Liver (tissue), 3 donors: ENCODE measurements at regions not wholly inside any gene's neighbourhood (a gene's known extent, or its start where the extent isn't known, plus 50 kb on each side); places are given as distances from the start of the nearest gene placed in this dataset.
"Not testable (repeated sequence)": the region's sequence is repeated elsewhere in the genome, so short reads cannot be mapped to it uniquely, and the experiment has no call there.

Experiments used
- ATF3 ChIP-seq: IDR thresholded peaks from 2 replicates; pipeline ENCODE4 v1.6.1; 2016; ENCODE audit warnings: antibody characterized with exemption
- EGR1 ChIP-seq, 2 donors: IDR thresholded peaks; 2 replicates each; pipeline ENCODE4 v1.6.1; 2016 to 2018; ENCODE audit warnings: antibody characterized with exemption in 2 of 2, low read depth in 2 of 2
- FOXA1 ChIP-seq: IDR thresholded peaks from 2 replicates; pipeline ENCODE4 v1.6.1; 2016; ENCODE audit warnings: antibody characterized with exemption
- GABPA ChIP-seq, 2 donors: IDR thresholded peaks in 1 of 2; conservative IDR thresholded peaks in 1 of 2; 2 replicates each; pipeline ENCODE4 v1.6.1; 2016; ENCODE audit warnings: antibody characterized with exemption in 2 of 2, mild to moderate bottlenecking in 1 of 2, moderate library complexity in 1 of 2
- JUND ChIP-seq, 2 donors: IDR thresholded peaks; 2 replicates each; pipeline ENCODE4 v1.6.1; 2016; ENCODE audit warnings: antibody characterized with exemption in 2 of 2
- RAD21 ChIP-seq, 2 donors: IDR thresholded peaks; 2 replicates each; pipeline ENCODE4 v1.6.1; 2016; ENCODE audit warnings: antibody characterized with exemption in 2 of 2, mild to moderate bottlenecking in 2 of 2
- RXRA ChIP-seq, 2 donors: IDR thresholded peaks; 2 replicates each; pipeline ENCODE4 v1.6.1; 2017 to 2018; ENCODE audit warnings: antibody characterized with exemption in 2 of 2, mild to moderate bottlenecking in 1 of 2
- SP1 ChIP-seq: IDR thresholded peaks from 2 replicates; pipeline ENCODE4 v1.6.1; 2018; ENCODE audit warnings: antibody characterized with exemption, mild to moderate bottlenecking
- TAF1 ChIP-seq: conservative IDR thresholded peaks from 2 replicates; pipeline ENCODE4 v1.6.1; 2016; ENCODE audit warnings: antibody characterized with exemption, mild to moderate bottlenecking
- YY1 ChIP-seq: IDR thresholded peaks from 2 replicates; pipeline ENCODE4 v1.6.1; 2016; ENCODE audit warnings: antibody characterized with exemption, mild to moderate bottlenecking
- TF ChIP-seq, protein P1 (sequence below): IDR thresholded peaks from 2 replicates; pipeline ENCODE4 v1.6.1; 2016; ENCODE audit warnings: antibody characterized with exemption, mild to moderate bottlenecking
- TF ChIP-seq, protein P2 (sequence below): IDR thresholded peaks from 2 replicates; pipeline ENCODE4 v1.6.1; 2016; ENCODE audit warnings: antibody characterized with exemption
- TF ChIP-seq, protein P3 (sequence below): fragments of 150-350 bp; IDR thresholded peaks from 2 replicates; pipeline ENCODE4 v1.5.1; 2017; ENCODE audit warnings: improper control_type of control experiment, low read depth, low read length; ENCODE audit not compliant: missing input control
- TF ChIP-seq, protein P4 (sequence below): IDR thresholded peaks from 2 replicates; pipeline ENCODE4 v1.6.1; 2016; ENCODE audit warnings: antibody characterized with exemption
- donor health status: healthy.
- donor health status: healthy.

DNA sequence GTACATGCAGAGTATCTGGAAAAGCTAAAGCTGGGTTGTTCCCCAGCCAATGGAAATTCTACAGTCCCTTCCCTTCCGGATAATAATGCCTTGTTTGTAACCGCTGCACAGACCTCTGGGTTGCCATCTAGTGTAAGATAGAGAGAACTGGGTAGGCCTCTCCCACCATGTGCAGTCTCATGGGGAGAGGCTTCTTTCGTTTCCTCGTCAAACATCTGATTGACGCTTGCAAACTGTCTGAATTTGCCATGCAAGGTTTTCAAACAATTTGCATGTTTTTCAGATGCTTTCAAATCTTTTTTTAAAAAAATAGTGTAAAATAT is 69.7 kb upstream of the NOTCH2NLA start:
- TF ChIP-seq, protein P1, sequence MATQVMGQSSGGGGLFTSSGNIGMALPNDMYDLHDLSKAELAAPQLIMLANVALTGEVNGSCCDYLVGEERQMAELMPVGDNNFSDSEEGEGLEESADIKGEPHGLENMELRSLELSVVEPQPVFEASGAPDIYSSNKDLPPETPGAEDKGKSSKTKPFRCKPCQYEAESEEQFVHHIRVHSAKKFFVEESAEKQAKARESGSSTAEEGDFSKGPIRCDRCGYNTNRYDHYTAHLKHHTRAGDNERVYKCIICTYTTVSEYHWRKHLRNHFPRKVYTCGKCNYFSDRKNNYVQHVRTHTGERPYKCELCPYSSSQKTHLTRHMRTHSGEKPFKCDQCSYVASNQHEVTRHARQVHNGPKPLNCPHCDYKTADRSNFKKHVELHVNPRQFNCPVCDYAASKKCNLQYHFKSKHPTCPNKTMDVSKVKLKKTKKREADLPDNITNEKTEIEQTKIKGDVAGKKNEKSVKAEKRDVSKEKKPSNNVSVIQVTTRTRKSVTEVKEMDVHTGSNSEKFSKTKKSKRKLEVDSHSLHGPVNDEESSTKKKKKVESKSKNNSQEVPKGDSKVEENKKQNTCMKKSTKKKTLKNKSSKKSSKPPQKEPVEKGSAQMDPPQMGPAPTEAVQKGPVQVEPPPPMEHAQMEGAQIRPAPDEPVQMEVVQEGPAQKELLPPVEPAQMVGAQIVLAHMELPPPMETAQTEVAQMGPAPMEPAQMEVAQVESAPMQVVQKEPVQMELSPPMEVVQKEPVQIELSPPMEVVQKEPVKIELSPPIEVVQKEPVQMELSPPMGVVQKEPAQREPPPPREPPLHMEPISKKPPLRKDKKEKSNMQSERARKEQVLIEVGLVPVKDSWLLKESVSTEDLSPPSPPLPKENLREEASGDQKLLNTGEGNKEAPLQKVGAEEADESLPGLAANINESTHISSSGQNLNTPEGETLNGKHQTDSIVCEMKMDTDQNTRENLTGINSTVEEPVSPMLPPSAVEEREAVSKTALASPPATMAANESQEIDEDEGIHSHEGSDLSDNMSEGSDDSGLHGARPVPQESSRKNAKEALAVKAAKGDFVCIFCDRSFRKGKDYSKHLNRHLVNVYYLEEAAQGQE = not testable (repeated sequence)
- TF ChIP-seq, protein P2, sequence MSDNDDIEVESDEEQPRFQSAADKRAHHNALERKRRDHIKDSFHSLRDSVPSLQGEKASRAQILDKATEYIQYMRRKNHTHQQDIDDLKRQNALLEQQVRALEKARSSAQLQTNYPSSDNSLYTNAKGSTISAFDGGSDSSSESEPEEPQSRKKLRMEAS = not testable (repeated sequence)
- TF ChIP-seq, protein P3, sequence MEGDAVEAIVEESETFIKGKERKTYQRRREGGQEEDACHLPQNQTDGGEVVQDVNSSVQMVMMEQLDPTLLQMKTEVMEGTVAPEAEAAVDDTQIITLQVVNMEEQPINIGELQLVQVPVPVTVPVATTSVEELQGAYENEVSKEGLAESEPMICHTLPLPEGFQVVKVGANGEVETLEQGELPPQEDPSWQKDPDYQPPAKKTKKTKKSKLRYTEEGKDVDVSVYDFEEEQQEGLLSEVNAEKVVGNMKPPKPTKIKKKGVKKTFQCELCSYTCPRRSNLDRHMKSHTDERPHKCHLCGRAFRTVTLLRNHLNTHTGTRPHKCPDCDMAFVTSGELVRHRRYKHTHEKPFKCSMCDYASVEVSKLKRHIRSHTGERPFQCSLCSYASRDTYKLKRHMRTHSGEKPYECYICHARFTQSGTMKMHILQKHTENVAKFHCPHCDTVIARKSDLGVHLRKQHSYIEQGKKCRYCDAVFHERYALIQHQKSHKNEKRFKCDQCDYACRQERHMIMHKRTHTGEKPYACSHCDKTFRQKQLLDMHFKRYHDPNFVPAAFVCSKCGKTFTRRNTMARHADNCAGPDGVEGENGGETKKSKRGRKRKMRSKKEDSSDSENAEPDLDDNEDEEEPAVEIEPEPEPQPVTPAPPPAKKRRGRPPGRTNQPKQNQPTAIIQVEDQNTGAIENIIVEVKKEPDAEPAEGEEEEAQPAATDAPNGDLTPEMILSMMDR = not testable (repeated sequence)
- TF ChIP-seq TAF1; EGR1 (IDR thresholded peaks at IDR 0.05; ENCODE audit: low read depth in 2 of 2); SP1; GABPA (IDR thresholded peaks at IDR 0.05 in 1 of 2, conservative IDR thresholded peaks at IDR 0.05 in 1 of 2); YY1; RXRA (IDR thresholded peaks at IDR 0.05); ATF3; JUND (IDR thresholded peaks at IDR 0.05); RAD21 (IDR thresholded peaks at IDR 0.05); FOXA1: not testable (repeated sequence)
- TF ChIP-seq, protein P4, sequence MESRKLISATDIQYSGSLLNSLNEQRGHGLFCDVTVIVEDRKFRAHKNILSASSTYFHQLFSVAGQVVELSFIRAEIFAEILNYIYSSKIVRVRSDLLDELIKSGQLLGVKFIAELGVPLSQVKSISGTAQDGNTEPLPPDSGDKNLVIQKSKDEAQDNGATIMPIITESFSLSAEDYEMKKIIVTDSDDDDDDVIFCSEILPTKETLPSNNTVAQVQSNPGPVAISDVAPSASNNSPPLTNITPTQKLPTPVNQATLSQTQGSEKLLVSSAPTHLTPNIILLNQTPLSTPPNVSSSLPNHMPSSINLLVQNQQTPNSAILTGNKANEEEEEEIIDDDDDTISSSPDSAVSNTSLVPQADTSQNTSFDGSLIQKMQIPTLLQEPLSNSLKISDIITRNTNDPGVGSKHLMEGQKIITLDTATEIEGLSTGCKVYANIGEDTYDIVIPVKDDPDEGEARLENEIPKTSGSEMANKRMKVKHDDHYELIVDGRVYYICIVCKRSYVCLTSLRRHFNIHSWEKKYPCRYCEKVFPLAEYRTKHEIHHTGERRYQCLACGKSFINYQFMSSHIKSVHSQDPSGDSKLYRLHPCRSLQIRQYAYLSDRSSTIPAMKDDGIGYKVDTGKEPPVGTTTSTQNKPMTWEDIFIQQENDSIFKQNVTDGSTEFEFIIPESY = not testable (repeated sequence)
